HepG2 (cell line): ENCODE measurements at regions not wholly inside any gene's neighbourhood (a gene's known extent, or its start where the extent isn't known, plus 50 kb on each side); places are given as distances from the start of the nearest gene placed in this dataset.

ENCODE experiments used
- ATAC-seq: fragments of 200-7000 bp; cut with Tn5 transposase; 3 replicates; pipeline ENCODE4 v1.9.1; 2020; ENCODE audit warnings: mild to moderate bottlenecking, moderate library complexity
- BruUV-seq: library from RNA; stranded (reverse); fragments of 400-500 nt; replicated peaks from 2 replicates; lab custom pipeline; 2021; lab: Mats Ljungman, UMichigan
- CTCF ChIA-PET: fragments of 300-600 bp; formaldehyde crosslinking; extraction: SDS; loops from one replicate; lab custom pipeline; 2021; ENCODE audit warnings: low total read pairs, inconsistent platforms, low intra/inter-chr PET ratio; lab: Yijun Ruan, JAX
- POLR2A ChIA-PET: fragments of 350-600 bp; sonication (Branson Sonifier 250); formaldehyde crosslinking; loops from one replicate; lab custom pipeline; 2020; ENCODE audit warnings: antibody characterized with exemption, inconsistent platforms; lab: Yijun Ruan, JAX
- DNase-seq: peaks from one replicate; pipeline ENCODE4 v3.0.0-alpha.2; 2015; ENCODE audit warnings: low spot score
- FAIRE-seq: peaks from 3 replicates; lab custom pipeline; 2011; peaks lifted over from hg19 to GRCh38; lab: Jason Lieb, UNC
- H2AFZ ChIP-seq: one replicate; pipeline ENCODE4 v1.6.1; 2011; ENCODE audit warnings: low read length, inconsistent platforms
- H3K27ac ChIP-seq: fragments of 300-600 bp; 3 replicates; pipeline ENCODE4 v1.8.0; 2011; ENCODE audit warnings: mixed run types, mild to moderate bottlenecking, mixed read lengths, low read length, inconsistent platforms; ENCODE audit not compliant: insufficient read depth; ENCODE audit errors: extremely low read length
- H3K27me3 ChIP-seq, 2 experiments: fragments of 200-600 bp in 1 of 2; 2 replicates in 1 of 2; 3 replicates in 1 of 2; pipeline versions ENCODE4 v1.6.0 to v1.8.0; 2011; ENCODE audit warnings: low read length in 2 of 2, mild to moderate bottlenecking in 2 of 2, moderate library complexity in 2 of 2, inconsistent platforms in 1 of 2; ENCODE audit not compliant: insufficient read depth in 2 of 2, control insufficient read depth in 1 of 2
- H3K36me3 ChIP-seq, 2 experiments: fragments of 200-600 bp in 1 of 2; replicated peaks in 1 of 2; 2 replicates in 1 of 2; 3 replicates in 1 of 2; pipeline versions ENCODE4 v1.5.1 to v1.8.0; 2011; ENCODE audit warnings: low read length in 2 of 2, inconsistent platforms in 1 of 2; ENCODE audit not compliant: insufficient read depth in 2 of 2, control insufficient read depth in 1 of 2
- H3K4me1 ChIP-seq: 2 replicates; pipeline ENCODE4 v1.5.1; 2012; ENCODE audit warnings: low read length, inconsistent platforms; ENCODE audit not compliant: insufficient read depth
- H3K4me2 ChIP-seq: 2 replicates; pipeline ENCODE4 v1.6.0; 2011; ENCODE audit warnings: low read depth, low read length, inconsistent platforms
- H3K4me3 ChIP-seq, 3 experiments: fragments of 200-600 bp in 1 of 3; sonication (generic), shearing (Covaris generic) in 1 of 3; replicated peaks in 1 of 3; 2 replicates each; pipeline ENCODE4 v1.5.1; 2011 to 2016; ENCODE audit warnings: low read length in 3 of 3, inconsistent platforms in 2 of 3, low read depth in 2 of 3, mild to moderate bottlenecking in 2 of 3, control low read depth in 1 of 3, mixed read lengths in 1 of 3; ENCODE audit not compliant: insufficient read depth in 1 of 3
- H3K79me2 ChIP-seq: one replicate; pipeline ENCODE4 v1.6.1; 2011; ENCODE audit warnings: low read length, inconsistent platforms; ENCODE audit not compliant: insufficient read depth
- H3K9ac ChIP-seq: 2 replicates; pipeline ENCODE4 v1.6.0; 2011; ENCODE audit warnings: mild to moderate bottlenecking, low read depth, low read length, inconsistent platforms; ENCODE audit not compliant: insufficient read depth
- H3K9me3 ChIP-seq: 2 replicates; pipeline ENCODE4 v1.5.1; 2012; ENCODE audit warnings: mild to moderate bottlenecking, low read length
- H4K20me1 ChIP-seq: 2 replicates; pipeline ENCODE4 v1.6.0; 2011; ENCODE audit warnings: inconsistent platforms, mild to moderate bottlenecking, low read length, moderate library complexity; ENCODE audit not compliant: insufficient read depth
- ARNT ChIP-seq: fragments of 450-650 bp; IDR thresholded peaks from 2 replicates; pipeline ENCODE4 v1.6.1; 2017
- BRCA1 ChIP-seq: sonication (generic); formaldehyde crosslinking; IDR thresholded peaks from 2 replicates; pipeline ENCODE4 v1.4.0; 2020; ENCODE audit warnings: missing genetic modification reagents
- GLI4 ChIP-seq: sonication (generic); formaldehyde crosslinking; IDR thresholded peaks from 2 replicates; pipeline ENCODE4 v1.5.1; 2020; ENCODE audit warnings: missing genetic modification reagents, mild to moderate bottlenecking, moderate library complexity, borderline replicate concordance
- GMEB1 ChIP-seq: sonication (generic); formaldehyde crosslinking; IDR thresholded peaks from 2 replicates; pipeline ENCODE4 v1.5.1; 2020; ENCODE audit warnings: missing genetic modification reagents, mild to moderate bottlenecking, borderline replicate concordance
- HOXA9 ChIP-seq: sonication (generic); formaldehyde crosslinking; IDR thresholded peaks from 2 replicates; pipeline ENCODE4 v1.8.1; 2022; ENCODE audit warnings: missing genetic modification reagents, mild to moderate bottlenecking, moderate library complexity, borderline replicate concordance
- NCOA1 ChIP-seq: sonication (generic); formaldehyde crosslinking; IDR thresholded peaks from 2 replicates; pipeline ENCODE4 v1.9.0; 2021; ENCODE audit warnings: missing genetic modification reagents
- PHF21A ChIP-seq: sonication (generic); formaldehyde crosslinking; IDR thresholded peaks from 2 replicates; pipeline ENCODE4 v1.5.0; 2020; ENCODE audit warnings: mild to moderate bottlenecking, missing genetic modification reagents
- ZBTB1 ChIP-seq: sonication (generic); formaldehyde crosslinking; IDR thresholded peaks from 2 replicates; pipeline ENCODE4 v1.4.0; 2020; ENCODE audit warnings: missing genetic modification reagents, borderline replicate concordance
- ZNF460 ChIP-seq: sonication (generic); formaldehyde crosslinking; IDR thresholded peaks from 2 replicates; pipeline ENCODE4 v1.5.1; 2020; ENCODE audit warnings: missing genetic modification reagents, mild to moderate bottlenecking, borderline replicate concordance
- WGBS: methylation state at CpG from one replicate; pipeline ENCODE4 v1.1.6; 2017; ENCODE audit warnings: low lambda C conversion rate; 5-methylcytosine and 5-hydroxymethylcytosine counted together
- in situ Hi-C: cut with HindIII; loops from 2 replicates; pipeline ENCODE4 v1.10.0; 2017; ENCODE audit warnings: low pct_unique_long_range_greater_than_20kb; ENCODE audit not compliant: extremely low pct_ligation_motif_present
- intact Hi-C: fragments of 100-400 bp; cut with micrococcal nuclease; formaldehyde crosslinking; loops from one replicate; pipeline ENCODE4 v1.10.0; 2022; ENCODE audit not compliant: unreplicated experiment
- TF ChIP-seq, protein P1 (sequence below): sonication (generic); formaldehyde crosslinking; IDR thresholded peaks from 2 replicates; pipeline ENCODE4 v1.4.0; 2020; ENCODE audit warnings: missing genetic modification reagents

DNA sequence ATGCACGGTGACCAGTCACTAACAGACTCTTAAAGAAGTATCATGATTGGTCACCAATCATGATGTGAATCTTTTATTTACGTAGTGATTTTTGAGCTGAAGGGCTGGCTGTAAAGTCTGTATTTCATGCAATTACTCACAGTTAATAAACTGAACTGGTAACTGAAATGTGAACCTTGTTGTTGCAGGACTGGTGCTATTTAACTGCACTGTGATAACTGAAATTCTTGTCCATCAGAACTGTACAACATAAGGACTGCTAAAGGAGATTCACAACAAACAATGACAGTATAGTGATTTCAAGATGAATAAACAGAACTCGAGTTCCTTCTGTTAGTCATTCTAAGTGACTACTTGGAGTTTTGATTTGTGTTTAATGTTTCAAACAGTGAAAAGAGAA, 316.6 kb downstream of the TPBG start (continued):
- TF ChIP-seq, protein P1, sequence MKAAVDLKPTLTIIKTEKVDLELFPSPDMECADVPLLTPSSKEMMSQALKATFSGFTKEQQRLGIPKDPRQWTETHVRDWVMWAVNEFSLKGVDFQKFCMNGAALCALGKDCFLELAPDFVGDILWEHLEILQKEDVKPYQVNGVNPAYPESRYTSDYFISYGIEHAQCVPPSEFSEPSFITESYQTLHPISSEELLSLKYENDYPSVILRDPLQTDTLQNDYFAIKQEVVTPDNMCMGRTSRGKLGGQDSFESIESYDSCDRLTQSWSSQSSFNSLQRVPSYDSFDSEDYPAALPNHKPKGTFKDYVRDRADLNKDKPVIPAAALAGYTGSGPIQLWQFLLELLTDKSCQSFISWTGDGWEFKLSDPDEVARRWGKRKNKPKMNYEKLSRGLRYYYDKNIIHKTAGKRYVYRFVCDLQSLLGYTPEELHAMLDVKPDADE = no peak
- TF ChIP-seq PHF21A (CRISPR knock-in tag) (no peak), BRCA1 (CRISPR knock-in tag) (no peak), ARNT (no peak), GLI4 (CRISPR knock-in tag) (no peak), NCOA1 (CRISPR knock-in tag) (no peak)

DNA sequence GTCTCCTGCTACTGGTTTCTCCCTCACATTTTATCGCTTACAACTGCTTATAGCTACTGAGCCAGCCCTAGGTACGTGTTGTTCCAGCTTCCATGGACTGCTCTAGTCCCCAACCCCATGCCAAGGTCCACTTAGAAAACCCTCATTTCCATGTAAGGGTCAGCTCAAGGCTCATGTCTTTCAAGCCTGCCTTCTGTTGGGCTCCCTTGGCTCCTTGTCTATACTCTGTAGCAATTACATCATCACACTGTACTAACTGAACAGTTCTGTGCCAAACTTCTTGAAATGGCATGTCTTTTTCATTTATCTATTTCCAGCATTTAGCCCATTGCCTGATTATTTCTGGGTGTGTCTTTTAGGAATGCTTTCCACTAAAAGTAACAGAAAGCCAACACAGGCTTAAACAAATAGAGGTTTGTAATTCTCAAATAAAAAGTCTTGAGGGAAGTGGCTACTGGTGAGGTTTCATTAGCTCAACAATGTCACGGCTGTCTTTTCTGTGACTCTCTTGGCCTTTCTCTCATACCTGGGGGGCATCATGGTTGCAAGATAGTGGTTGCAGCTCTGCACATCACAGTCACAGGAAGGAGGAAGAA, 317.6 kb downstream of the TPBG start:
- ATAC-seq (no peak), FAIRE-seq (no peak), DNase-seq (no peak)
- Histone ChIP-seq H3K4me3 (no peak overlapping the region), H3K4me2 (no peak overlapping the region), H3K27ac (no peak overlapping the region), H3K4me1 (no peaks in the 10 kb centered on the region), H3K9ac (no peak overlapping the region), H3K36me3 (no peaks in the 10 kb centered on the region), H3K27me3 (no peaks in the 10 kb centered on the region; a peak in 1 of 5 replicates), H2AFZ (no peak overlapping the region), H4K20me1 (no peaks in the 10 kb centered on the region), H3K79me2 (no peaks in the 10 kb centered on the region), H3K9me3 (no peaks in the 10 kb centered on the region)
- TF ChIP-seq HOXA9 (CRISPR knock-in tag) (no peak), ZBTB1 (CRISPR knock-in tag) (no peak), ZNF460 (CRISPR knock-in tag) (no peak), GMEB1 (CRISPR knock-in tag) (no peak)
- in situ Hi-C loops = no loop called here
- ChIA-PET POLR2A (no interaction called here), CTCF (no interaction called here)
- no TSS peak for BruUV-seq
- intact Hi-C loops = no loop called here
- 36% methylated on average over 3 of the region's 3 CpGs for WGBS
